ENCODE measurements at regions not wholly inside any gene's neighbourhood (a gene's known extent, or its start where the extent isn't known, plus 50 kb on each side); places are given as distances from the start of the nearest gene placed in this dataset.

GRCh38 chrX:69306063-69306404, 140.8 kb upstream of the PJA1 start:
- no peak for DNase-seq (ENCODE audit: low read depth in 1 of 2, low spot score in 1 of 2)

- no peak for DNase-seq (ENCODE audit: low read depth in 1 of 2, low spot score in 1 of 2)
Observed at GRCh38 chrX:69305333-69306062, 140.2 kb upstream of the PJA1 start.

GRCh38 chrX:69303231-69303630, 138.0 kb upstream of the PJA1 start:
- DNase-seq (ENCODE audit: low read depth in 1 of 2, low spot score in 1 of 2): no peak

- DNase-seq (ENCODE audit: low read depth in 1 of 2, low spot score in 1 of 2): no peak
Observed at GRCh38 chrX:69299951-69300714, 134.9 kb upstream of the PJA1 start.

- DNase-seq (ENCODE audit: low read depth in 1 of 2, low spot score in 1 of 2): no peak
Observed at GRCh38 chrX:69299285-69299684, 134.0 kb upstream of the PJA1 start.

GRCh38 chrX:69298466-69299140, 133.3 kb upstream of the PJA1 start:
- no peak for DNase-seq (ENCODE audit: low read depth in 1 of 2, low spot score in 1 of 2)

GRCh38 chrX:69297506-69297905, 132.3 kb upstream of the PJA1 start:
- no peak for DNase-seq (ENCODE audit: low read depth in 1 of 2, low spot score in 1 of 2)

- DNase-seq (ENCODE audit: low read depth in 1 of 2, low spot score in 1 of 2): no peak
Observed at GRCh38 chrX:69293776-69294601, 128.7 kb upstream of the PJA1 start.

- no peak for DNase-seq (ENCODE audit: low read depth in 1 of 2, low spot score in 1 of 2)
Observed at GRCh38 chrX:69291116-69291515, 125.9 kb upstream of the PJA1 start.

- no peak for DNase-seq (ENCODE audit: low read depth in 1 of 2, low spot score in 1 of 2)
Observed at GRCh38 chrX:69290292-69290691, 125.0 kb upstream of the PJA1 start.

GRCh38 chrX:69289793-69290123, 124.5 kb upstream of the PJA1 start:
- DNase-seq (ENCODE audit: low read depth in 1 of 2, low spot score in 1 of 2): no peak

GRCh38 chrX:69289046-69289792, 124.0 kb upstream of the PJA1 start:
- no peak for DNase-seq (ENCODE audit: low read depth in 1 of 2, low spot score in 1 of 2)

- DNase-seq (ENCODE audit: low read depth in 1 of 2, low spot score in 1 of 2): no peak
Observed at GRCh38 chrX:69287095-69287494, 121.8 kb upstream of the PJA1 start.

- no peak for DNase-seq (ENCODE audit: low read depth in 1 of 2, low spot score in 1 of 2)
Observed at GRCh38 chrX:69286565-69286906, 121.3 kb upstream of the PJA1 start.

GRCh38 chrX:69285881-69286564, 120.8 kb upstream of the PJA1 start:
- peak; percentile 11 to 42 for DNase-seq (ENCODE audit: low read depth in 1 of 2, low spot score in 1 of 2)

GRCh38 chrX:69285401-69285877, 120.2 kb upstream of the PJA1 start:
- DNase-seq (ENCODE audit: low read depth in 1 of 2, low spot score in 1 of 2): no peak

GRCh38 chrX:69284491-69284890, 119.2 kb upstream of the PJA1 start:
- DNase-seq (ENCODE audit: low read depth in 1 of 2, low spot score in 1 of 2): no peak

GRCh38 chrX:69282893-69283690, 117.8 kb upstream of the PJA1 start:
- DNase-seq (ENCODE audit: low read depth in 1 of 2, low spot score in 1 of 2): no peak

GRCh38 chrX:69280933-69281332, 115.7 kb upstream of the PJA1 start:
- DNase-seq (ENCODE audit: low read depth in 1 of 2, low spot score in 1 of 2): no peak
